Mucosa of descending colon (tissue), 3 donors: ENCODE measurements at regions not wholly inside any gene's neighbourhood (a gene's known extent, or its start where the extent isn't known, plus 50 kb on each side); places are given as distances from the start of the nearest gene placed in this dataset.

ENCODE experiments used
- ATAC-seq: fragments of 200-7000 bp; cut with Tn5 transposase; one replicate; pipeline ENCODE4 v1.9.1; 2020; ENCODE audit warnings: mild to moderate bottlenecking, moderate library complexity
- DNase-seq, 3 donors: peaks; one replicate each; pipeline ENCODE4 v3.0.0-alpha.2; 2020
- H3K36me3 ChIP-seq: fragments of 200-600 bp; one replicate; pipeline ENCODE4 v1.8.0; 2021; ENCODE audit warnings: low read depth, mild to moderate bottlenecking
- H3K4me1 ChIP-seq: fragments of 200-600 bp; one replicate; pipeline ENCODE4 v1.8.0; 2021; ENCODE audit warnings: low read depth, mild to moderate bottlenecking
- H3K4me3 ChIP-seq: fragments of 200-600 bp; one replicate; pipeline ENCODE4 v1.8.0; 2021; ENCODE audit warnings: mild to moderate bottlenecking
- H3K9me3 ChIP-seq: fragments of 200-600 bp; one replicate; pipeline ENCODE4 v1.8.0; 2021; ENCODE audit warnings: mild to moderate bottlenecking
- CTCF ChIP-seq: fragments of 200-600 bp; IDR thresholded peaks from one replicate; pipeline ENCODE4 v1.8.0; 2022; ENCODE audit warnings: antibody characterized with exemption, mild to moderate bottlenecking
- intact Hi-C, 2 donors: fragments of 100-400 bp; cut with DNase I in 1 of 2; cut with micrococcal nuclease in 1 of 2; formaldehyde crosslinking; loops; one replicate each; pipeline versions ENCODE4 v1.11.0 to v1.11.1; 2022; cut with DNase I, micrococcal nuclease
- donor health status: DM: no; HTN: no; CAD: no; lungs with moderate emphysema.
- donor health status: DM: no; HTN: no; CAD: no.
- donor health status: DM: no; HTN: yes; CAD: no.

DNA sequence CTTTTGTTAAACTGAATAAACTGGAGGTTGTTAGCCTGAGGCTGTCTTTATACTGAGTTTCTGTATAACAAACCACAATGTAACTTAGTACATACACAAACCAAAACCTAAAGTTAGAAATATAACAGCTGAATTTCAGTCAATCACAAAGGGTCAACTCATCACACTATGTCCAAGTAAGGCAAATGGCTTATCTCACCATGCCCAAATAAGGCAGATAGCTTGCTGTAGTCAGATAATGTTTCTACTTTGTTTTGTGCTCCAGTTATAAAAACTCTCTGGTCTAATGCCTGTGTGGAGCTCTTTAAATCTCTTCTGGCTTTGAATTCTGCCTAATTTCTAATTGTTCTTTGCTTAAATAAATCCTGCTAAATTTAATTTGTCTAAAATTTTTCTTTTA, 1323.4 kb upstream of the ATXN8OS start:
- ATAC-seq: no peak
- intact Hi-C loops: no loop called here
- TF ChIP-seq CTCF: no peak

GRCh38 chr13:68759617-68760016, 1348.0 kb upstream of the ATXN8OS start:
- no peaks in the 10 kb centered on the region for H3K4me1 ChIP-seq
- no peak for TF ChIP-seq CTCF
- H3K36me3 ChIP-seq: no peaks in the 10 kb centered on the region
- no peak for ATAC-seq
- H3K4me3 ChIP-seq: no peak overlapping the region
- H3K9me3 ChIP-seq: no peaks in the 10 kb centered on the region
- intact Hi-C loops: no loop called here
- DNase-seq: no peak

More for the DNA sequence above, 1323.4 kb upstream of the ATXN8OS start:
- DNase-seq: no peak
- no peak overlapping the region for H3K4me3 ChIP-seq
- no peaks in the 10 kb centered on the region for H3K9me3 ChIP-seq
- H3K36me3 ChIP-seq: no peaks in the 10 kb centered on the region
- H3K4me1 ChIP-seq: no peaks in the 10 kb centered on the region

DNA sequence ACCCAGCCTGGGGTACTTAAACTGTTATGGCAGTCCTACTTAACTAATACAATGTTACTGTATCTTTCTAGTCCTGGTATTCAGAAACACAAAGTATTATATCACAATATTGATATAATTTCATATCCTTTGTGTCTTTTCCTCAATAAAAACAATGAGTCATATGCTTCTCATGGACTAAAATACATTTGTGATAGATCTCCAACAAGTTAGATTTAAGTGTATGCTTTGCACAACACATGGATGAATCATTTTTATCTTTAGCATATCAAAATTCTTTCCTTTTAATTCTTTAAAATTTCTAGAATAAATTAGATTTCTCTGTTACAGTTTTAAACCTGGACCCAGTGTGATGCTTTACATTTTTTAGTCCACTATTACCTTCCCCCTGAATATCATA, 1357.8 kb upstream of the ATXN8OS start:
- DNase-seq: no peak
- intact Hi-C loops: no loop called here
- H3K4me1 ChIP-seq: no peaks in the 10 kb centered on the region
- no peaks in the 10 kb centered on the region for H3K9me3 ChIP-seq
- no peak overlapping the region for H3K4me3 ChIP-seq
- ATAC-seq: no peak
- H3K36me3 ChIP-seq: no peaks in the 10 kb centered on the region
- no peak for TF ChIP-seq CTCF

GRCh38 chr13:68748038-68748437, 1359.6 kb upstream of the ATXN8OS start:
- Histone ChIP-seq H3K4me1 (no peaks in the 10 kb centered on the region), H3K36me3 (no peaks in the 10 kb centered on the region), H3K9me3 (no peaks in the 10 kb centered on the region), H3K4me3 (no peak overlapping the region)
- DNase-seq (no peak), ATAC-seq (no peak)
- intact Hi-C loops: no loop called here
- no peak for TF ChIP-seq CTCF

DNA sequence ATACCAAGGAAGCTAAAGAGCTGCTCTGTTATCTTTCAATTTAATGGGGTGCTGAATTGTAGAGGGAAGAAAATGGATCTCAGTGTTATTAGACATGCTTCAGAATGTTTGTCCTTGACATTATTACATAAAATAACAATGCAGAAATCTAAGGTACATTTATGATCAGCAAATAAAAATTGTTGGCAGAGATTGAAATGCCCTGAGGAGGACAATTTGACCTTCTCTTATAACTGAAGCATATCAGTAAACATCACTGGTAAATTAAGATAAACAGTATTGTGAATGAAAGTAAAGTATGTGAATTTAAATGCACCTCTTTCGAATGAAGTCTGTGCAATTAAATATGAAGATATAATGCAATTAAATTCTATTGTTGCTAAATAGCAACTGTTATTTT, 1362.1 kb upstream of the ATXN8OS start:
- no peak for ATAC-seq
- Histone ChIP-seq H3K4me3 (no peak overlapping the region), H3K36me3 (no peaks in the 10 kb centered on the region), H3K9me3 (no peaks in the 10 kb centered on the region), H3K4me1 (no peaks in the 10 kb centered on the region)
- TF ChIP-seq CTCF: no peak
- intact Hi-C loops: no loop called here
- DNase-seq: no peak

DNA sequence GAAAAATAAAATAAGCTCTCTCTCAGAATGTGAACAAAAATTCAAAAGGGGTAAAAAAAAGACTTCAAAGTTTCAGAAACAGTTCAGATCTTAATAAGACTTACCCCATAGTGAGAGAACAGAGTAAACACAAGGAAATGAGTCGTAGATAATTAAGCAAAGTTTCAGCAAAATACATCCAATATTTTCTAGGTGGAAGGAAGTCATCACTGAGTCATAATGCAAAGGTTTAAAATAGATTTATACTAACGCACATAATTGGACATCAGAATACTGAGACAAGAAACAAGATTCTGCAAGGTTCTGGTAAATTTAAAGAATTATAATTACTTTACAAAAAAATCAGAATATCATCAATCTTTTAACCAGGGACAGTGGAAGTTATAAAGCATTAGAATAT, 1370.7 kb upstream of the ATXN8OS start:
- TF ChIP-seq CTCF: no peak
- H3K9me3 ChIP-seq: no peaks in the 10 kb centered on the region
- no peak for DNase-seq
- no peak overlapping the region for H3K4me3 ChIP-seq
- no peaks in the 10 kb centered on the region for H3K4me1 ChIP-seq
- no peaks in the 10 kb centered on the region for H3K36me3 ChIP-seq
- intact Hi-C loops: no loop called here
- ATAC-seq: no peak
